Sigmoid colon (tissue), 4 donors: ENCODE measurements at regions not wholly inside any gene's neighbourhood (a gene's known extent, or its start where the extent isn't known, plus 50 kb on each side); places are given as distances from the start of the nearest gene placed in this dataset.

Source experiments
- CTCF ChIP-seq, 4 experiments: fragments of 450-650 bp in 3 of 4; fragments of 200-600 bp in 1 of 4; IDR thresholded peaks; one replicate each; pipeline ENCODE4 v1.5.1; 2016 to 2019; ENCODE audit warnings: antibody characterized with exemption in 4 of 4, mild to moderate bottlenecking in 3 of 4, moderate library complexity in 2 of 4
- EP300 ChIP-seq, 4 donors: sonication (generic); formaldehyde crosslinking; IDR thresholded peaks; one replicate each; pipeline ENCODE4 v1.6.1; 2017; ENCODE audit warnings: antibody characterized with exemption in 4 of 4
- POLR2A ChIP-seq, 2 donors: fragments of 450-650 bp; IDR thresholded peaks; one replicate each; pipeline ENCODE4 v1.6.1; 2016; ENCODE audit warnings: antibody characterized with exemption in 2 of 2, mild to moderate bottlenecking in 2 of 2, moderate library complexity in 2 of 2
- POLR2AphosphoS5 ChIP-seq, 4 donors: sonication (generic); formaldehyde crosslinking; IDR thresholded peaks; one replicate each; pipeline ENCODE4 v1.6.1; 2017; ENCODE audit warnings: antibody characterized with exemption in 4 of 4

DNA sequence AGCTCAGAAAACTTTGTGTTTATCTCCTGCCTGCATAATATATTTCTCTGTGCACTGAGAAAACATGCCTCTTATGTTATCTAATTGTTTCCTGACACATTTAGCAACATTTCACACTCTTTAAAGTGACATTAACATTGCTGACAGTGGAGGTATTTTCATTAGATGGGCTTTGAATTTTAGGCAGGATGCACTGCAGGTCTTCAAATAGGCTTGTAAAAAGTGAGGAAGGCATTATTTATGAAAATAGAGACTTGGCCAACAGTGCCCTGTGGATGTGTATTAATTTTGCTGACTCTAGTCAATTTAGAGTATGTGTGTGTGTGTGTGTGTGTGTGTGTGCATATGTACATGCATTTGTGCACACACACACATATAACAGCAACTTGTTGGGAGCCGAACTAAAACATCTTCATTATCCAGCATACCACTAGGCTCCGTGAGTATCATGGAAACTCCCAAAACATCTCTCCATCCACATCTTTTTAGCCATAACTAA is 429.5 kb upstream of the WWC1 start:
- TF ChIP-seq CTCF (IDR thresholded peaks at IDR 0.05) (no peak), POLR2A (IDR thresholded peaks at IDR 0.05) (no peak), EP300 (IDR thresholded peaks at IDR 0.05) (peak in 1 of 4 donors; percentile 24), POLR2AphosphoS5 (IDR thresholded peaks at IDR 0.05) (peak in 2 of 4 donors; percentile 54 to 74)
